ENCODE measurements at regions not wholly inside any gene's neighbourhood (a gene's known extent, or its start where the extent isn't known, plus 50 kb on each side); places are given as distances from the start of the nearest gene placed in this dataset.

DNA sequence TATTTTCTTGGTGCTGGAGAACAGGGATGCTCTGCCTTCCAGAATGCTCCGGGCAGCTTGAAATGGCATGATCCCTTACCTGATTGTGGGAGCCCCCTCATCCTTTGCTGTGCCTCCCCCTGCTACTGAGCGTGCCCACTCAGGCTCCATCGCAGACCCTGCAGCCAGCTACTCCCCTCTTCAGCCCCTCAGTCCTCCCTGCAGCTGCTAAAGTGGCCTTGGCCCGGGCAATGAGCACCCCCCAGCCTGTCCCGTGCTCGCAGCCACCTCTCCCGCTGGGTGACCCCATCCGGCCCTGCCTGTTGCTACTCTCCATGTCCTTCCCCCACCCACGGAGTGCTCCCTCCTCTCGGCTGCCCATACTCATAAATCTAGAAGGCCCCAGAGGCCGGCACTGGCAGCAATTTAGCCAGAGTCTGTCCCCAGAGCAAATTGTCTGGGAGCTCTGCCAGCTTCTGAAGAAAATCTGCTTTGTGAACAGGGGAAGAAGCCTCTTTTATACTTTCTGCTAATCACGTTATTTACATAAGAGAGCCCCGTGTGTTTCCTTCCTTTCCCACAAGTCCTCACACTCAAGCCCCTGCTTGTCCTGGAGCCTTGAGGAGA is 143.7 kb upstream of the FRMD6 start (continued):
- no peak for TF ChIP-seq ZBTB40 (IDR thresholded peaks at IDR 0.05)
- TF ChIP-seq ZBTB40 (CRISPR knock-in tag; IDR thresholded peaks at IDR 0.05) = no peak
- no peak for TF ChIP-seq ZNF619 (CRISPR knock-in tag; IDR thresholded peaks at IDR 0.05)
- TF ChIP-seq FOXA1 (IDR thresholded peaks at IDR 0.05) = no peak
- no peak for TF ChIP-seq FOXA1 (CRISPR knock-in tag; IDR thresholded peaks at IDR 0.05)
- no peak for TF ChIP-seq HINFP (CRISPR knock-in tag; IDR thresholded peaks at IDR 0.05; ENCODE audit: low read depth)
- no peak for TF ChIP-seq ATAD3A (CRISPR knock-in tag; IDR thresholded peaks at IDR 0.05)
- TF ChIP-seq ZFX (CRISPR knock-in tag; IDR thresholded peaks at IDR 0.05; ENCODE audit: low read depth) = no peak
- TF ChIP-seq, protein P1, sequence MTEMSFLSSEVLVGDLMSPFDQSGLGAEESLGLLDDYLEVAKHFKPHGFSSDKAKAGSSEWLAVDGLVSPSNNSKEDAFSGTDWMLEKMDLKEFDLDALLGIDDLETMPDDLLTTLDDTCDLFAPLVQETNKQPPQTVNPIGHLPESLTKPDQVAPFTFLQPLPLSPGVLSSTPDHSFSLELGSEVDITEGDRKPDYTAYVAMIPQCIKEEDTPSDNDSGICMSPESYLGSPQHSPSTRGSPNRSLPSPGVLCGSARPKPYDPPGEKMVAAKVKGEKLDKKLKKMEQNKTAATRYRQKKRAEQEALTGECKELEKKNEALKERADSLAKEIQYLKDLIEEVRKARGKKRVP (CRISPR knock-in tag; IDR thresholded peaks at IDR 0.05) = no peak
- no peak for TF ChIP-seq FOXO1 (CRISPR knock-in tag; IDR thresholded peaks at IDR 0.05)
- no peak for TF ChIP-seq ZNF850 (CRISPR knock-in tag; conservative IDR thresholded peaks at IDR 0.05)
- TF ChIP-seq GLI4 (CRISPR knock-in tag; IDR thresholded peaks at IDR 0.05; ENCODE audit: borderline replicate concordance) = no peak
- no peak for TF ChIP-seq TCF12 (IDR thresholded peaks at IDR 0.05)
- no peak for TF ChIP-seq TCF12 (CRISPR knock-in tag; IDR thresholded peaks at IDR 0.05)

Measured in HepG2 (cell line).